OCI-LY1 (cell line): ENCODE measurements at regions not wholly inside any gene's neighbourhood (a gene's known extent, or its start where the extent isn't known, plus 50 kb on each side); places are given as distances from the start of the nearest gene placed in this dataset.

ENCODE experiments used
- CTCF ChIP-seq: fragments of 200-600 bp; sonication (generic), shearing (Covaris generic); IDR thresholded peaks from 2 replicates; pipeline ENCODE4 v1.5.1; 2017; ENCODE audit warnings: mild to moderate bottlenecking, antibody characterized with exemption, low read length, moderate library complexity, mixed read lengths
- EZH2 ChIP-seq: fragments of 200-600 bp; sonication (generic), shearing (Covaris generic); IDR thresholded peaks from 2 replicates; pipeline ENCODE4 v1.8.0; 2017; ENCODE audit warnings: borderline replicate concordance, mixed run types, mild to moderate bottlenecking, antibody characterized with exemption, low read length, moderate library complexity, mixed read lengths

- TF ChIP-seq CTCF (no peak), EZH2 (no peak)
Measured at GRCh38 chr15:31577108-31577507, 250.5 kb downstream of the KLF13 start.
